ENCODE measurements at regions not wholly inside any gene's neighbourhood (a gene's known extent, or its start where the extent isn't known, plus 50 kb on each side); places are given as distances from the start of the nearest gene placed in this dataset.

DNA sequence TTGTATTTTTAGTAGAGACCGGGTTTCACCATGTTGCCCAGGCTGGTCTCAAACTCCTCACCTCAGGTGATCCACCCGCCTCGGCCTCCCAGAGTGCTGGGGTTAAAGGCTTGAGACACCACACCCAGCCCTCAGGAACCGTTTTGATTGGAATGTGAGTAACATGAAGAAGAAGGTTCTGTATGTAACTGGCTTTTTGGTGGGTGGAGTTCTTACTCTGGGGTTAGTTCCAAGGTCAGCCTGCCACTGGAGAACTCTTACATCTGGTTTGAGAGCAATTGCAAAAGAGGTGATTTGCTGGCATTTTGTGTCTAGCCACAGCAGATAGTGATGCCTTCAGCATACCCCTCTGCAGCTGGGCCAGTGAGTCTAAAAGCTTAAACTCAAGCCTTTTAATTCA, 457.8 kb upstream of the VSTM2A start:
- TF ChIP-seq, protein P1, sequence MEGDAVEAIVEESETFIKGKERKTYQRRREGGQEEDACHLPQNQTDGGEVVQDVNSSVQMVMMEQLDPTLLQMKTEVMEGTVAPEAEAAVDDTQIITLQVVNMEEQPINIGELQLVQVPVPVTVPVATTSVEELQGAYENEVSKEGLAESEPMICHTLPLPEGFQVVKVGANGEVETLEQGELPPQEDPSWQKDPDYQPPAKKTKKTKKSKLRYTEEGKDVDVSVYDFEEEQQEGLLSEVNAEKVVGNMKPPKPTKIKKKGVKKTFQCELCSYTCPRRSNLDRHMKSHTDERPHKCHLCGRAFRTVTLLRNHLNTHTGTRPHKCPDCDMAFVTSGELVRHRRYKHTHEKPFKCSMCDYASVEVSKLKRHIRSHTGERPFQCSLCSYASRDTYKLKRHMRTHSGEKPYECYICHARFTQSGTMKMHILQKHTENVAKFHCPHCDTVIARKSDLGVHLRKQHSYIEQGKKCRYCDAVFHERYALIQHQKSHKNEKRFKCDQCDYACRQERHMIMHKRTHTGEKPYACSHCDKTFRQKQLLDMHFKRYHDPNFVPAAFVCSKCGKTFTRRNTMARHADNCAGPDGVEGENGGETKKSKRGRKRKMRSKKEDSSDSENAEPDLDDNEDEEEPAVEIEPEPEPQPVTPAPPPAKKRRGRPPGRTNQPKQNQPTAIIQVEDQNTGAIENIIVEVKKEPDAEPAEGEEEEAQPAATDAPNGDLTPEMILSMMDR (IDR thresholded peaks at IDR 0.05; ENCODE audit: low read depth, low read length, poor library complexity, severe bottlenecking) = no peak
- no peak for TF ChIP-seq EZH2phosphoT487 (IDR thresholded peaks at IDR 0.05; ENCODE audit: borderline replicate concordance, low read length)
- Histone ChIP-seq H4K20me1 (ENCODE audit: control insufficient read depth, insufficient read depth, low read depth, low read length) (no peaks in the 10 kb centered on the region), H3K4me3 (ENCODE audit: low read length) (no peak overlapping the region), H3F3A (ENCODE audit: control insufficient read depth, insufficient read depth) (no peaks in the 10 kb centered on the region), H3K79me2 (ENCODE audit: control insufficient read depth, low read length) (no peaks in the 10 kb centered on the region), H3K27me3 (ENCODE audit: control insufficient read depth, low read length) (no peaks in the 10 kb centered on the region), H3K4me1 (ENCODE audit: control insufficient read depth, low read length) (no peaks in the 10 kb centered on the region), H3K36me3 (ENCODE audit: control insufficient read depth, low read length) (no peaks in the 10 kb centered on the region), H3K27ac (ENCODE audit: low read depth, low read length) (no peak overlapping the region), H3K4me2 (ENCODE audit: low read length) (no peak overlapping the region), H3K9me2 (replicated peaks; ENCODE audit: control insufficient read depth, low read length) (no peaks in the 10 kb centered on the region), H3K9me3 (ENCODE audit: control insufficient read depth, insufficient read depth, low read length) (no peaks in the 10 kb centered on the region)

DNA sequence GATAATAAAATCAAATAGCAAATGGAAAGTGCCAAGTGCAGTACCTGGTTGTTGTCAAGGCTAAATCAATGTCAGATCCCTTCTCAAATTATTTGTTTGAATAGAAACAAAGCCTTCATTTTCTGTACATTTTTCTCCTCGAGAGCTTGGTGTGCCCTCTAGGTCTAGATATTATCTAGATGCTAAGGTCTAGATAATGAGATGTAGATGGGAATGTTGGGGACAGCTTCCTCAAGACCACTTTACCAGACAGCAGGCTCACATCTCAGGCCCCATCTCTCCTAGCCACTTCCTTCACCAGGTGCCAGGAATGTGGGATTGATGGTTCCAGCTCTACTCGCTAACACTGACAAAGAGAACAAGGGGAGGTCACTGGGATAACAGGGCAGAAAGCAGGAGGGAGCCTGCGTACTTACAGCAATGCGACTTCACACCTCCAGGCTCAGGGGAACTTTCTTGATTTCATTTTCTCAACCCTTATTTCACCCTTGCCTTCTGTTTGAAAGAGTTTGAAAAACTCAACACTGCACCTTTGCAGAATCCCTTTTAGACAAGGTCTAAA, 451.4 kb upstream of the VSTM2A start:
- no peaks in the 10 kb centered on the region for H3K27me3 ChIP-seq (ENCODE audit: control insufficient read depth, low read length)
- H4K20me1 ChIP-seq (ENCODE audit: control insufficient read depth, insufficient read depth, low read depth, low read length) = no peaks in the 10 kb centered on the region
- TF ChIP-seq, protein P1 (IDR thresholded peaks at IDR 0.05; ENCODE audit: low read depth, low read length, poor library complexity, severe bottlenecking) = no peak
- TF ChIP-seq EZH2phosphoT487 (IDR thresholded peaks at IDR 0.05; ENCODE audit: borderline replicate concordance, low read length) = no peak
- H3K9me2 ChIP-seq (replicated peaks; ENCODE audit: control insufficient read depth, low read length) = no peaks in the 10 kb centered on the region
- H3K27ac ChIP-seq (ENCODE audit: low read depth, low read length) = no peak overlapping the region
- no peak overlapping the region for H3K4me2 ChIP-seq (ENCODE audit: low read length)
- no peaks in the 10 kb centered on the region for H3K9me3 ChIP-seq (ENCODE audit: control insufficient read depth, insufficient read depth, low read length)
- H3F3A ChIP-seq (ENCODE audit: control insufficient read depth, insufficient read depth) = no peaks in the 10 kb centered on the region
- H3K79me2 ChIP-seq (ENCODE audit: control insufficient read depth, low read length) = no peaks in the 10 kb centered on the region
- H3K4me1 ChIP-seq (ENCODE audit: control insufficient read depth, low read length) = no peaks in the 10 kb centered on the region
- no peaks in the 10 kb centered on the region for H3K36me3 ChIP-seq (ENCODE audit: control insufficient read depth, low read length)
- H3K4me3 ChIP-seq (ENCODE audit: low read length) = no peak overlapping the region

DNA sequence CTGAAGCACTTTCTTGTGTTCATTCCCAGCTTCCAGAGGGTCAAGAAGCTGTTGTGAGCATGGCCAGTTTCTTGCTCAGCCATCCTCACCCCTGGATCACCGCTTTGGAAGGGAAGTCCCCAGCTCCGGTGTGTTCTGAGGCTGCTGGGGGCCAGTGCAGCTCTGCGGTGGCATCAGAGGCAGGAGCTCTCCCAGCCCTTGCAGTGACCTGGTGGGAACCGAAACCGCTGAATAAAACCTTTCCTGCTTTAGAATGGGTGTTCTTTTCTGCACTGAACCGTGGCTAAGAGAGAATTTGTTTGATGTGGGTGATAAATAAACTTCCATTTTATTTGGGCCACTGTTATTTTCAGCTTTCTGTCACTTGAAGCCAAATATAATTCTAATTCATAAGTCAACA, 450.9 kb upstream of the VSTM2A start:
- Histone ChIP-seq H3K27me3 (ENCODE audit: control insufficient read depth, low read length) (no peaks in the 10 kb centered on the region), H3K9me2 (replicated peaks; ENCODE audit: control insufficient read depth, low read length) (no peaks in the 10 kb centered on the region), H4K20me1 (ENCODE audit: control insufficient read depth, insufficient read depth, low read depth, low read length) (no peaks in the 10 kb centered on the region), H3K79me2 (ENCODE audit: control insufficient read depth, low read length) (no peaks in the 10 kb centered on the region), H3K27ac (ENCODE audit: low read depth, low read length) (no peak overlapping the region), H3K4me3 (ENCODE audit: low read length) (no peak overlapping the region), H3K4me2 (ENCODE audit: low read length) (no peak overlapping the region), H3F3A (ENCODE audit: control insufficient read depth, insufficient read depth) (no peaks in the 10 kb centered on the region), H3K4me1 (ENCODE audit: control insufficient read depth, low read length) (no peaks in the 10 kb centered on the region), H3K9me3 (ENCODE audit: control insufficient read depth, insufficient read depth, low read length) (no peaks in the 10 kb centered on the region), H3K36me3 (ENCODE audit: control insufficient read depth, low read length) (no peaks in the 10 kb centered on the region)
- TF ChIP-seq, protein P1 (IDR thresholded peaks at IDR 0.05; ENCODE audit: low read depth, low read length, poor library complexity, severe bottlenecking) = no peak
- TF ChIP-seq EZH2phosphoT487 (IDR thresholded peaks at IDR 0.05; ENCODE audit: borderline replicate concordance, low read length) = no peak

Measured in DOHH2 (cell line).